HepG2 (cell line): ENCODE measurements at regions not wholly inside any gene's neighbourhood (a gene's known extent, or its start where the extent isn't known, plus 50 kb on each side); places are given as distances from the start of the nearest gene placed in this dataset.

Source experiments
- ATAC-seq: fragments of 200-7000 bp; cut with Tn5 transposase; 3 replicates; pipeline ENCODE4 v1.9.1; 2020; ENCODE audit warnings: mild to moderate bottlenecking, moderate library complexity
- BruUV-seq: library from RNA; stranded (reverse); fragments of 400-500 nt; replicated peaks from 2 replicates; lab custom pipeline; 2021; lab: Mats Ljungman, UMichigan
- CTCF ChIA-PET: fragments of 300-600 bp; formaldehyde crosslinking; extraction: SDS; loops from one replicate; lab custom pipeline; 2021; ENCODE audit warnings: low total read pairs, inconsistent platforms, low intra/inter-chr PET ratio; lab: Yijun Ruan, JAX
- POLR2A ChIA-PET: fragments of 350-600 bp; sonication (Branson Sonifier 250); formaldehyde crosslinking; loops from one replicate; lab custom pipeline; 2020; ENCODE audit warnings: antibody characterized with exemption, inconsistent platforms; lab: Yijun Ruan, JAX
- DNase-seq: peaks from one replicate; pipeline ENCODE4 v3.0.0-alpha.2; 2015; ENCODE audit warnings: low spot score
- FAIRE-seq: peaks from 3 replicates; lab custom pipeline; 2011; peaks lifted over from hg19 to GRCh38; lab: Jason Lieb, UNC
- H2AFZ ChIP-seq: one replicate; pipeline ENCODE4 v1.6.1; 2011; ENCODE audit warnings: low read length, inconsistent platforms
- H3K27ac ChIP-seq: fragments of 300-600 bp; 3 replicates; pipeline ENCODE4 v1.8.0; 2011; ENCODE audit warnings: mixed run types, mild to moderate bottlenecking, mixed read lengths, low read length, inconsistent platforms; ENCODE audit not compliant: insufficient read depth; ENCODE audit errors: extremely low read length
- H3K27me3 ChIP-seq, 2 experiments: fragments of 200-600 bp in 1 of 2; 2 replicates in 1 of 2; 3 replicates in 1 of 2; pipeline versions ENCODE4 v1.6.0 to v1.8.0; 2011; ENCODE audit warnings: low read length in 2 of 2, mild to moderate bottlenecking in 2 of 2, moderate library complexity in 2 of 2, inconsistent platforms in 1 of 2; ENCODE audit not compliant: insufficient read depth in 2 of 2, control insufficient read depth in 1 of 2
- H3K36me3 ChIP-seq, 2 experiments: fragments of 200-600 bp in 1 of 2; replicated peaks in 1 of 2; 2 replicates in 1 of 2; 3 replicates in 1 of 2; pipeline versions ENCODE4 v1.5.1 to v1.8.0; 2011; ENCODE audit warnings: low read length in 2 of 2, inconsistent platforms in 1 of 2; ENCODE audit not compliant: insufficient read depth in 2 of 2, control insufficient read depth in 1 of 2
- H3K4me1 ChIP-seq: 2 replicates; pipeline ENCODE4 v1.5.1; 2012; ENCODE audit warnings: low read length, inconsistent platforms; ENCODE audit not compliant: insufficient read depth
- H3K4me2 ChIP-seq: 2 replicates; pipeline ENCODE4 v1.6.0; 2011; ENCODE audit warnings: low read depth, low read length, inconsistent platforms
- H3K4me3 ChIP-seq, 3 experiments: fragments of 200-600 bp in 1 of 3; sonication (generic), shearing (Covaris generic) in 1 of 3; replicated peaks in 1 of 3; 2 replicates each; pipeline ENCODE4 v1.5.1; 2011 to 2016; ENCODE audit warnings: low read length in 3 of 3, inconsistent platforms in 2 of 3, low read depth in 2 of 3, mild to moderate bottlenecking in 2 of 3, control low read depth in 1 of 3, mixed read lengths in 1 of 3; ENCODE audit not compliant: insufficient read depth in 1 of 3
- H3K79me2 ChIP-seq: one replicate; pipeline ENCODE4 v1.6.1; 2011; ENCODE audit warnings: low read length, inconsistent platforms; ENCODE audit not compliant: insufficient read depth
- H3K9ac ChIP-seq: 2 replicates; pipeline ENCODE4 v1.6.0; 2011; ENCODE audit warnings: mild to moderate bottlenecking, low read depth, low read length, inconsistent platforms; ENCODE audit not compliant: insufficient read depth
- H3K9me3 ChIP-seq: 2 replicates; pipeline ENCODE4 v1.5.1; 2012; ENCODE audit warnings: mild to moderate bottlenecking, low read length
- H4K20me1 ChIP-seq: 2 replicates; pipeline ENCODE4 v1.6.0; 2011; ENCODE audit warnings: inconsistent platforms, mild to moderate bottlenecking, low read length, moderate library complexity; ENCODE audit not compliant: insufficient read depth
- ATF7 ChIP-seq, 2 experiments: fragments of 450-650 bp in 1 of 2; sonication (generic) in 1 of 2; formaldehyde crosslinking in 1 of 2; IDR thresholded peaks; 2 replicates each; pipeline versions ENCODE4 v1.4.0 to v1.6.1; 2016 to 2020; ENCODE audit warnings: antibody characterized with exemption in 1 of 2, mild to moderate bottlenecking in 1 of 2, missing genetic modification reagents in 1 of 2
- CREB1 ChIP-seq, 2 experiments: fragments of 450-650 bp in 1 of 2; IDR thresholded peaks; 2 replicates each; pipeline ENCODE4 v1.6.1; 2016 to 2017; ENCODE audit warnings: control low read depth in 1 of 2, mild to moderate bottlenecking in 1 of 2, missing compliant biosample characterization in 1 of 2, missing genetic modification characterization in 1 of 2
- IRF9 ChIP-seq: sonication (generic); formaldehyde crosslinking; IDR thresholded peaks from 2 replicates; pipeline ENCODE4 v1.8.0; 2022; ENCODE audit warnings: missing genetic modification reagents, mild to moderate bottlenecking, borderline replicate concordance
- KDM5B ChIP-seq: sonication (generic); formaldehyde crosslinking; IDR thresholded peaks from 2 replicates; pipeline ENCODE4 v1.4.0; 2020; ENCODE audit warnings: missing genetic modification reagents, mild to moderate bottlenecking, borderline replicate concordance
- MIER2 ChIP-seq: IDR thresholded peaks from 2 replicates; pipeline ENCODE4 v1.6.1; 2016; ENCODE audit warnings: missing biosample characterization, missing genetic modification reagents
- MTF2 ChIP-seq: sonication (generic); formaldehyde crosslinking; IDR thresholded peaks from 2 replicates; pipeline ENCODE4 v1.5.0; 2020; ENCODE audit warnings: missing genetic modification reagents, borderline replicate concordance
- PHB2 ChIP-seq: fragments of 450-650 bp; IDR thresholded peaks from 2 replicates; pipeline ENCODE4 v1.6.1; 2018; ENCODE audit not compliant: partially characterized antibody
- WIZ ChIP-seq: sonication (generic); formaldehyde crosslinking; IDR thresholded peaks from 2 replicates; pipeline ENCODE4 v1.5.1; 2020; ENCODE audit warnings: mild to moderate bottlenecking, missing genetic modification reagents
- ZNF770 ChIP-seq: sonication (generic); formaldehyde crosslinking; IDR thresholded peaks from 2 replicates; pipeline ENCODE4 v1.5.0; 2020; ENCODE audit warnings: mild to moderate bottlenecking, missing genetic modification reagents
- ZNF788 ChIP-seq: sonication (generic); formaldehyde crosslinking; IDR thresholded peaks from 2 replicates; pipeline ENCODE4 v1.5.0; 2020; ENCODE audit warnings: mild to moderate bottlenecking, missing genetic modification reagents, borderline replicate concordance
- WGBS: methylation state at CpG from one replicate; pipeline ENCODE4 v1.1.6; 2017; ENCODE audit warnings: low lambda C conversion rate; 5-methylcytosine and 5-hydroxymethylcytosine counted together
- in situ Hi-C: cut with HindIII; loops from 2 replicates; pipeline ENCODE4 v1.10.0; 2017; ENCODE audit warnings: low pct_unique_long_range_greater_than_20kb; ENCODE audit not compliant: extremely low pct_ligation_motif_present
- intact Hi-C: fragments of 100-400 bp; cut with micrococcal nuclease; formaldehyde crosslinking; loops from one replicate; pipeline ENCODE4 v1.10.0; 2022; ENCODE audit not compliant: unreplicated experiment

- no peak for TF ChIP-seq ZNF770
- TF ChIP-seq CREB1 (IDR thresholded peaks at IDR 0.05): peak; percentile 49; the same call in 1 of the 2 replicates
- no peak for TF ChIP-seq CREB1 (CRISPR knock-in tag; IDR thresholded peaks at IDR 0.05)
- TF ChIP-seq ATF7 (IDR thresholded peaks at IDR 0.05): peak; percentile 91
- TF ChIP-seq ATF7 (CRISPR knock-in tag; IDR thresholded peaks at IDR 0.05): no peak
- TF ChIP-seq WIZ (CRISPR knock-in tag): no peak
- TF ChIP-seq PHB2: no peak
- no peak for TF ChIP-seq MIER2
- Histone ChIP-seq H2AFZ (no peak overlapping the region), H3K36me3 (no peaks in the 10 kb centered on the region), H3K4me2 (no peak overlapping the region), H3K27me3 (no peaks in the 10 kb centered on the region), H3K79me2 (no peaks in the 10 kb centered on the region), H3K9ac (no peak overlapping the region), H3K4me1 (no peaks in the 10 kb centered on the region), H3K4me3 (no peak overlapping the region), H3K9me3 (0 out of 2 replicates have a peak, but pooled peaks cover 6% of the 10 kb centered on the region), H4K20me1 (no peaks in the 10 kb centered on the region), H3K27ac (no peak overlapping the region)
- ChIA-PET CTCF (no interaction called here), POLR2A (no interaction called here)
- ATAC-seq (no peak), DNase-seq (no peak), FAIRE-seq (no peak)
- no TSS peak for BruUV-seq
- in situ Hi-C loops (no loop called here), intact Hi-C loops (no loop called here)
Measured at GRCh38 chr2:49294225-49294624, 139.9 kb upstream of the FSHR start.

- ATAC-seq (no peak), DNase-seq (no peak), FAIRE-seq (no peak)
- Histone ChIP-seq H3K27ac (no peak overlapping the region), H3K9me3 (no peaks in the 10 kb centered on the region), H3K9ac (no peak overlapping the region), H2AFZ (no peak overlapping the region), H3K4me1 (no peaks in the 10 kb centered on the region), H3K4me2 (no peak overlapping the region), H3K4me3 (no peak overlapping the region), H3K27me3 (no peaks in the 10 kb centered on the region), H4K20me1 (no peaks in the 10 kb centered on the region), H3K36me3 (no peaks in the 10 kb centered on the region), H3K79me2 (no peaks in the 10 kb centered on the region)
- in situ Hi-C loops (no loop called here), intact Hi-C loops (no loop called here)
- TF ChIP-seq MTF2 (CRISPR knock-in tag): no peak
- TF ChIP-seq IRF9 (CRISPR knock-in tag): no peak
- no peak for TF ChIP-seq KDM5B (CRISPR knock-in tag)
- no peak for TF ChIP-seq ZNF788 (CRISPR knock-in tag)
- CTCF ChIA-PET: no interaction called here
- BruUV-seq: no TSS peak
- 0% methylated on average over 3 of the region's 3 CpGs for WGBS
- POLR2A ChIA-PET: no interaction called here
Measured at GRCh38 chr2:49291619-49292018, 137.3 kb upstream of the FSHR start.
